HEK293T (cell line): ENCODE measurements at regions not wholly inside any gene's neighbourhood (a gene's known extent, or its start where the extent isn't known, plus 50 kb on each side); places are given as distances from the start of the nearest gene placed in this dataset.

Experiments used
- NFRKB ChIP-seq: fragments of 450-650 bp; IDR thresholded peaks from 2 replicates; pipeline ENCODE4 v1.6.1; 2016; ENCODE audit warnings: mild to moderate bottlenecking, moderate library complexity
- SP1 ChIP-seq: fragments of 450-650 bp; IDR thresholded peaks from 2 replicates; pipeline ENCODE4 v1.6.1; 2017

- TF ChIP-seq SP1 (no peak), NFRKB (no peak)
Measured at GRCh38 chr19:34580055-34580336, 97.0 kb downstream of the SCGB2B2 start.
